ENCODE measurements at regions not wholly inside any gene's neighbourhood (a gene's known extent, or its start where the extent isn't known, plus 50 kb on each side); places are given as distances from the start of the nearest gene placed in this dataset.
"Not testable (repeated sequence)": the region's sequence is repeated elsewhere in the genome, so short reads cannot be mapped to it uniquely, and the experiment has no call there.

DNA sequence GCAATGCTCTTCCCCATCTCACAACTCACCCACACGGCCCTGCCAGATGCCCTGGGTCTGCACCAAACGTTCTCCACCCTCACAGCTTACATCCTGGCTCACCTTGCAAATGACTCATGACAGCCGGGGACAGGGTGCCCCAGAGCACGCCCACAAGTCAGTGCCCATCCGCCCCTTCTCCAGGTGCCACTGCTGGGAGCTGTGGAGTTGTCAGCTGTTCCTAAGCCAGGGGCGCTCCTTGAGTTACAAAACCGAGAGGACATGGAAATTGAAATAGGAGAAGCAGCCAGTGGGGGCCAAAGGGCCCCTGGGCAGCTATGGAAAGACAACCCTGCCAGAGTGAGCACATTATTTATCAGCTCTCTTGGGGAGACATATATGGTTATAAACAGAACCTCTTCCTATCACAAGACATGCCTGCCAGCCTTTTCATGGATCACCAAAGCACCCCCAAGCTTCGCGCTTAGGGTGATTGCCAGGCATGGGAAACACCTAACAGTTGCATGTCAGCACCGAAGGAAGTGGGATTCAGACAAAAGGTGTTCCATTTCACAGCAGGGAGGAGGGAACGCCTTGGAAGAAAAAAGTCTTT is 236.8 kb downstream of the LY86 start:
- TF ChIP-seq, protein P1, sequence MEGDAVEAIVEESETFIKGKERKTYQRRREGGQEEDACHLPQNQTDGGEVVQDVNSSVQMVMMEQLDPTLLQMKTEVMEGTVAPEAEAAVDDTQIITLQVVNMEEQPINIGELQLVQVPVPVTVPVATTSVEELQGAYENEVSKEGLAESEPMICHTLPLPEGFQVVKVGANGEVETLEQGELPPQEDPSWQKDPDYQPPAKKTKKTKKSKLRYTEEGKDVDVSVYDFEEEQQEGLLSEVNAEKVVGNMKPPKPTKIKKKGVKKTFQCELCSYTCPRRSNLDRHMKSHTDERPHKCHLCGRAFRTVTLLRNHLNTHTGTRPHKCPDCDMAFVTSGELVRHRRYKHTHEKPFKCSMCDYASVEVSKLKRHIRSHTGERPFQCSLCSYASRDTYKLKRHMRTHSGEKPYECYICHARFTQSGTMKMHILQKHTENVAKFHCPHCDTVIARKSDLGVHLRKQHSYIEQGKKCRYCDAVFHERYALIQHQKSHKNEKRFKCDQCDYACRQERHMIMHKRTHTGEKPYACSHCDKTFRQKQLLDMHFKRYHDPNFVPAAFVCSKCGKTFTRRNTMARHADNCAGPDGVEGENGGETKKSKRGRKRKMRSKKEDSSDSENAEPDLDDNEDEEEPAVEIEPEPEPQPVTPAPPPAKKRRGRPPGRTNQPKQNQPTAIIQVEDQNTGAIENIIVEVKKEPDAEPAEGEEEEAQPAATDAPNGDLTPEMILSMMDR (IDR thresholded peaks at IDR 0.05): no peak
- no peak for ATAC-seq
- Histone ChIP-seq H3K27me3 (ENCODE audit: low read depth) (no peaks in the 10 kb centered on the region), H3K4me1 (peaks cover 12% of the 10 kb centered on the region), H3K9me3 (no peaks in the 10 kb centered on the region), H3K36me3 (no peaks in the 10 kb centered on the region), H3K4me3 (no peak overlapping the region), H3K27ac (no peak overlapping the region)
- intact Hi-C loops (cut with DNase I): no loop called here
- DNase-seq: no peak

DNA sequence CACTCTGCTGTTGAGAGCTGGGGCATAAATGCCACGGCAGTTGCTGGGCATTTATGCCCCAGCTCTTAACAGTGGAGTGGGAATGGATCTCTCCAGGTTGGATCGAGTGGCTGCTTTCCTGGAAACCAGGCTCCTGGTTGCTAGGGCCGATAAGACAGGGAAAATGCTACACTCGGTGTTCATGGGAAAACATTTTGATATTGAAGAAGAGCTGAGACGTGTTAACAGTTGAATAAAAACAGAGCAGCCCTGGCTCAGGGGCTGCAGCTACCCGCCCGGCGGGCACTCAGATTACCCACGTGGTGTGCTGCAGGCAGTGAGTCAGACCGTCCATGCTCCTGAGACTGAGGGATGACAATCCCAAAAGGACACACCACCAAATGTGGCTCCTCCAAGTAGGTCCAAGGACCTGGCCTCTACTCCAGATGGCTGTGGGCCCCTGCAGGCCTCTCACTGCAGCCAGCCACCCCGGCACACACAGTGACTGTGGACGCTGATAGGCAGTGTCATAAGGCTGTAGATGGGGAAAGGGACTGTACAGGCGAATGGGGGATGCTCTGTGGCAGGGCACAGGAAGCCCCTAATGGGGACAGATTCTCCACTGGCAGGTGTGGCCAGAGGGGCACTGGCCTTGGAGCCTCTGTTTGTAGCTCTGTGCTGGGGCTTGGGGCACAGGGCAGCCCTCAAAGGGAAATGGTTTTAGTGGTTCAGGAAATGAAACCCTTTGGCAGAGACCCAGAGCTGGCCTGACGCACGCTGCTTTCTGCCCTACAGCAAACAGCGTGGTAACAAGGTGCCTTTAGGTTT is 237.8 kb downstream of the LY86 start:
- H3K27ac ChIP-seq: peak overlapping the region; percentile 20
- H3K4me3 ChIP-seq: no peak overlapping the region
- TF ChIP-seq, protein P1 (IDR thresholded peaks at IDR 0.05): no peak
- H3K9me3 ChIP-seq: no peaks in the 10 kb centered on the region
- ATAC-seq: peak; percentile 86 to 91
- no peaks in the 10 kb centered on the region for H3K27me3 ChIP-seq (ENCODE audit: low read depth)
- DNase-seq: peak; percentile 75
- H3K4me1 ChIP-seq: peaks cover 12% of the 10 kb centered on the region
- H3K36me3 ChIP-seq: no peaks in the 10 kb centered on the region
- intact Hi-C loops (cut with DNase I): no loop called here

DNA sequence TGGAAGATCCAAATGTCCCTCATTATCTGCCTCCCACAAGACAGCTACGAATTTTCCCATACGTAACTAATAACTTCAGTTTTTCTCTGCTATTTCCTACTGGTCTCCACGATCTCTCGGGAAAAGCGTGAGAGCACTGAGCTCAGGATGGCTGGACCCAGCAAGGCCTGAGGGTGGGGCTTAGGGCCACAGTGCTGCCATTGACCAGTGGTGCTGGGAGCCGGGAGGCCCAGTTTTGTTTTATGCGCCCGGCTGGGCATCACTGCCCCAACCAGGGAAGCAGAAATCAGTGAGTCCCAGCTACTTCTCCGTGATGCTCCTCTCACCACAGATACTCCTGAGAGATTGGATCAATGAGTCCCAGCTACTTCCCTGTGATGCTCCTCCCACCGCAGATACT is 238.4 kb downstream of the LY86 start:
- intact Hi-C loops (cut with DNase I): no loop called here
- DNase-seq (no peak), ATAC-seq (no peak)
- no peaks in the 10 kb centered on the region for H3K9me3 ChIP-seq
- H3K4me1 ChIP-seq: peaks cover 12% of the 10 kb centered on the region
- H3K27me3 ChIP-seq (ENCODE audit: low read depth): no peaks in the 10 kb centered on the region
- H3K4me3 ChIP-seq: no peak overlapping the region
- H3K36me3 ChIP-seq: no peaks in the 10 kb centered on the region
- TF ChIP-seq, protein P1 (IDR thresholded peaks at IDR 0.05): no peak
- peak overlapping the region; percentile 20 for H3K27ac ChIP-seq

DNA sequence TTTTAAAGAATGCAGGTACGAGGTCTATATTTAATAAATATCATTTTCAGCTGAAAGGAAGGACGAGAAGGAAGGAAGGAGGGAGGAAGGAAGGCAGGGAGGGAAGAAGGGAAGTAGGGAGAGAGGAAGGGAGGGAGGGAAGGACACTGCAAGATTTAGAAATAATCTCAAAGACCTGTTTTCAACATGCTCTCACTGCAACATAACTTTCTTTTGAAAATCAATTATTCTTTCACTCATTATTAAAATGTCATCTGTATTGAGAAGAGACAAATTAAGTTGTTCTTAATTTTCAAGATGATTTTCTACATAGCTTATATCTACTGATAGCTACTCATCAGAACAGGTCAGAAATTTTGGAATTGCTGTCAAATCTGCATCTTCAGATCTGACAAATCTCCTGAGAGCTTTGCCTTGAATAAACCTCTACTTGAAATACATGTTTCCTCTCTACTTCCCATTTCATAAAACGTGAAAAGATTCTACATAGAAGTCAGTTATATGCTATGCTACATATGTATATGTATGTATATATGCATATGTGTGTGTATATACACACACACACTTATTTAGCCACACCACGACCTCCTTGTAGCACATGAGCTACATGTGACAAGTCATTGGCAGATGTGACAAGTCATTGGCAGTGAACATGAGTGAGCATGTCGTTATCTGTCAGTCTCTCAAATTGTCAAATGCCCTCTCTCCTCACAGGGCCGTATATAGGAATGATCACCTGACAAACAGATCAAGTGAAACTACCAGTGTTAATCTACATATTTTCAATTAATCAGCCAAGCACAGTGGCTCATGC is 241.6 kb downstream of the LY86 start:
- Histone ChIP-seq H3K4me1 (peaks cover 12% of the 10 kb centered on the region), H3K4me3 (no peak overlapping the region), H3K27ac (no peak overlapping the region), H3K9me3 (no peaks in the 10 kb centered on the region), H3K27me3 (ENCODE audit: low read depth) (no peaks in the 10 kb centered on the region), H3K36me3 (no peaks in the 10 kb centered on the region)
- TF ChIP-seq, protein P1 (IDR thresholded peaks at IDR 0.05): no peak
- DNase-seq (no peak), ATAC-seq (no peak)
- intact Hi-C loops (cut with DNase I): no loop called here

DNA sequence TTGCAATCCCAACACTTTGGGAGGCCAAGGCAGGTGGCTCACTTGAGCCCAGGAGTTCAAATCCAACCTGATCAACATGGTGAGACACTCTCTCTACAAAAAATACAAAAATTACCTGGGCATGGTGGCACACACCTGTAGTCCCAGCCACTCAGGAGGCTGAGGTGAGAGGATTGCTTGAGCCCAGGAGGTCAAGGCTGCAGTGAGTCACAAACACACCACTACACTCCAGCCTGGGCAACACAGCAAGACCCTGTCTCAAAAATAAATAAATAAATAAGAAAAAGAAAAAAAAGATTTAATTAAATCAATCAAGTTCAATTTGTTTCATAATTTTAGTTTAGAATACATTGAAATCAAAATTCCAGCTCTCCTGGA is 242.2 kb downstream of the LY86 start:
- H3K4me1 ChIP-seq: peaks cover 12% of the 10 kb centered on the region
- H3K9me3 ChIP-seq; H3K27me3 ChIP-seq (ENCODE audit: low read depth); DNase-seq; ATAC-seq; H3K36me3 ChIP-seq; H3K4me3 ChIP-seq; intact Hi-C loops (cut with DNase I); H3K27ac ChIP-seq: not testable (repeated sequence)
